ENCODE measurements at regions not wholly inside any gene's neighbourhood (a gene's known extent, or its start where the extent isn't known, plus 50 kb on each side); places are given as distances from the start of the nearest gene placed in this dataset.
"Not testable (repeated sequence)": the region's sequence is repeated elsewhere in the genome, so short reads cannot be mapped to it uniquely, and the experiment has no call there.

DNA sequence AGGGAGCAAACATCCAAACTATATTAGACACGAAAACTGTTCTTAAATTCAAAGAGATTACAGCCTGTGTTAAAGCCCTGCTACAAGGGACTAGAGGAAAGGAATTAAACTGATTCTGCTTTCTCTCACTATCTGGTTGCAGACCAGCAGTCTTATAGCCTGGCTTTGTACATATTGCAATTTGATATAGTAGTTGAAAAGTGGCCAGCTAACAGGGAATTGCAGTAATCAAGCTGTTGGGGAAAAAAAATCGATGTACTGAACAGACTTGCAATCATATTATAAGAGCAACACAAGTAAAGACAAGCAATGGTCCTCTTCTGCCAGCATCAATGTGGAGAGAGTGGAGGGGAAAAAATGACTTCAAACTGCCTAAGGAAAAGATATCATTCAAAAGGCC lies 364.4 kb upstream of the EPHA5 start:
- DNase-seq (ENCODE audit: low read depth in 2 of 2), result no peak

GRCh38 chr4:66034262-66034661 lies 364.0 kb upstream of the EPHA5 start:
- no peak for DNase-seq (ENCODE audit: low read depth in 2 of 2)

DNA sequence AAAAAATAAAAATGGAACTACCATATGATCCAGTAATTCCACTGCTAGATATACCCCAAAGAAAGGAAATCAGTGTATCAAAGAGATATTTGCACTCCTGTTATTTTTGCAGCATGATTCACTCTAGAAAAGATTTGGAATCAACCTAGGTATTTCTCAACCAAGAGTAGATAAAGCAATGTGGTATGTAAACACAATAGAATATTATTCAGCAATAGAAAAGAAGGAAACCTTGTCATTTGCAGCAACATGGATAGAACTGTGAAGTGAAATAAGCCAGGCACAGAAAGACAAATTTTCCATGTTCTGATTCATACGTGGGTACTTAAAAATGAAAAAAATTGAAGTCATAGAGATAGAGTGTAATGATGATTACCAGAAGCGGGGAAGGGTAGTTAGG lies 362.3 kb upstream of the EPHA5 start:
- DNase-seq (ENCODE audit: low read depth in 2 of 2), result no peak

DNA sequence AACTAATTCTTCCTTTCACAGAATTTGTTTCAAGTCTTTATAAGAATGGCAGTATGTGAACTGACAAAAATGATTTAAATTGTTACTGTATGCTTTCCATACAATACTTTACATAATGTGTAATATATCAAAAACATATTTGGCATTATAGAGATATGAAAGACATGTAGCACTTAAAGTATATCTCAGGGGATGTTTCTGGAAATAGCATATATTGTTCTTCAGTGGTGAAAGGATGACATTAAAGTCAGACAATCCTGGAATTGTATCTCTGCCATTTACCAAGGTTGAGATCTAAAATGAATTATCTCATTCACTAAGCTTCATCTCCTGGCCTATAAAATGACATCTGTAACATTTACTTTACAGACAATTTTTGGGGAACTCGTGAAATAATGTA lies 358.4 kb upstream of the EPHA5 start:
- DNase-seq (ENCODE audit: low read depth in 2 of 2), result no peak

DNA sequence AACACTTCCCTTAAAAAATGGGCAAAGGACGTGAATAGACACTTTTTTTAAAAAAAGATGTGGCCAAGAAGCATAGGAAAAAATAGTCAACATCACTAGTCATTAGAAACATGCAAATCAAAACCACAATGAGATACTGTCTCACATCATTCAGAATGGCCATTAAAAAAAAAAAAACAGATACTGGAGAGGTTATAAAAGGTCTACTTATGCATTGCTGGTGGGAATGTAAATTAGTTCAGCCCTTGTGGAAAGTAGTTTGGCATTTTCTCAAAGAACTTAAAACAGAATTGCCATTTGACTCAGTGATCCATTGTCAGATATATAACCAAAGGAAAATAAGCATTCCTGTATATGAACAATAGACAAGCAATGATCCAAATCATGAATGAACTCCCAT lies 352.8 kb upstream of the EPHA5 start:
- no peak for DNase-seq (ENCODE audit: low read depth in 2 of 2)

DNA sequence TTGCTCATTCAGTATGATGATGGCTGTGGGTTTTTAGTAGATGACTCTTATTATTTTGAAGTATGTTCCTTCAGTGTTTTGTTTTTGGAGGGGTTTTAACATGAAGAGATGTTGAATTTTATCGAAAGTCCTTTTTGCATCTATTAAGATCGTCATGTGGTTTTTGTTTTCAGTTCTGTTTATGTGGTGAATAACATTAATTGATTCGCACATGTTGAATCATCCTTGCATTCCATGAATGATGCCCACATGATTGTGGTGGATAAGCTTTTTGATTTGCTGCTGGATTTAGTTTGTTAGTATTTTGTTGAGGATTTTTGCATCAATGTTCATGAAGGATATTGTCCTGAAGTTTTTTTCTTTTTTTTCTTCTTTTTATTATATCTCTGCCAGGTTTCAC lies 347.4 kb upstream of the EPHA5 start:
- no peak for DNase-seq (ENCODE audit: low read depth in 2 of 2)

DNA sequence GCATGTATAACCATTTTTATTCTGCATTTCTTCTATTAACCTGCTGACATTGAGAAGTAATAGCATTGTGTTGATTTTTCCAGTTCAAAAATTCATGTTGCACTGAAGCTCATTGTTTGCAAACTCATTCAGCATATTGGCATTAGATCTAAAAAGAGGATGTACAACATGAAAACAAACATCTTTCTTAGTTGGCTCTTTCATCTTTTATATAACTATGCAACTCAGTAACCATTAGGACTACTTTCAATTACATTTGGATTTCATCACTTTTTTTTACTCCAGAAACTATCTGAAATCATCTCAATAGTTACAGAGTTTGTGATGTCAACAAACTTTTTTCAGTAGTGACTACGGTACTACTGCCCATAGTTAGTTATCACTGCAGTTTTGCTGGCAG lies 346.0 kb upstream of the EPHA5 start:
- DNase-seq (ENCODE audit: low read depth in 2 of 2), result no peak

GRCh38 chr4:66014146-66014765 lies 344.0 kb upstream of the EPHA5 start:
- DNase-seq (ENCODE audit: low read depth in 2 of 2), result no peak

GRCh38 chr4:66000510-66001117 lies 330.3 kb upstream of the EPHA5 start:
- DNase-seq (ENCODE audit: low read depth in 2 of 2), result no peak

GRCh38 chr4:65999518-65999871 lies 329.2 kb upstream of the EPHA5 start:
- DNase-seq (ENCODE audit: low read depth in 2 of 2), result no peak

- not testable (repeated sequence) for DNase-seq (ENCODE audit: low read depth in 2 of 2)
Observed at GRCh38 chr4:65998807-65999517, 328.7 kb upstream of the EPHA5 start.

DNA sequence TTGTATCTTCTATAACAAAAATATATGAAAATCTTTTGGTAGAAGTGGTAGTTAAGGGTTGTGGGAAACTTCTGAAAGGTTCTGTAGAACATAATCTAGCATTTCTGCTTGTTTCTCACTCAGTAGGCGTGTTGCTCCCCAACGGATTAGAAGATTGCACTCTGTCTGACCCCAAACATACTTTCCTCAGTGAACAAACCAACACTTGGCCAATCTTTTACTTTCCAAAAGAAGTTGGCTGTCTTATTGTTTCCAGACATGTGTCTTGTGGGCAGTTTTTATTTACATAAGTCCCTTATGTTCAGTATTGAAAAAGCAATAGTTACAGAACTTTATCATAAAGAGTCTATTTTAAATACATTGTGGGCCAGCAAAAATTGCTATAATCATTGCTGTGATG lies 312.8 kb upstream of the EPHA5 start:
- DNase-seq (ENCODE audit: low read depth in 2 of 2), result no peak

- DNase-seq (ENCODE audit: low read depth in 2 of 2), result no peak
Observed at GRCh38 chr4:65976287-65976686, 306.0 kb upstream of the EPHA5 start.

- DNase-seq (ENCODE audit: low read depth in 2 of 2), result no peak
Observed at GRCh38 chr4:65973186-65973585, 302.9 kb upstream of the EPHA5 start.

- DNase-seq (ENCODE audit: low read depth in 2 of 2), result no peak
Observed at GRCh38 chr4:65971686-65972085, 301.4 kb upstream of the EPHA5 start.

DNA sequence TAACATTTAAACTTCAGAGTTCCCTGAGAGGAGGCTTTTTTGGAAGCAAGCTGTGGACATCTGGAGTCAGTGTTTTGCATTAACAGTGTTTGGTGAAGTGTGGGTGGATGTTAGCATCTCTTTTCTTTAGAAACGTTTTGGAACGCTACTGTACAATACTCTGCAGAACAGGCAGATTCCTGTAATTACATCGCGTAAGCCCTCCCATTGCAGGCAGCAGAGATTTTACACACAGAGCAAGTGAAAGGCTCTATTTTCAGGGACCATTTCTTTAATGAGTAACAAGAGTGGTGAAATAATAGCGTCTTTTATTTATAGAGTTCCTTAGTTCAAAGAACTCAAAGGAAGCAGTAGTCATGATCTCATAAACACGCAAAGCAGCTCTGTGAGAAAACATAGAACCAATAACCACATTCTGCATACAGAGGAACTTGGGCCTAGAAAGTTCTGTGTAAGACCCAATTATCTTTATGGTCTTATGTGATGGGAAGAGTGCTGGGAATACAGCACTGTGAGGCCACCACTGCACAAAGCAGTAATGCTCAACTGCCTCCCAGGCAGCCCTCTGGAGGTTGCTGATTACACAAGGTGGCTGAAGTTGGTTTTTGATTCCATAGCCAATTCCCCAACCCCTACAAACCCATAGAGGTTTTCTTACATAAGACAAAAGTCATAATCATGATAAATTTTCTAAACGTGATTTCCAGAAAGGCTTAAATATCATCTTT lies 298.7 kb upstream of the EPHA5 start:
- DNase-seq (ENCODE audit: low read depth in 2 of 2), result no peak

- no peak for DNase-seq (ENCODE audit: low read depth in 2 of 2)
Observed at GRCh38 chr4:65960751-65961150, 290.5 kb upstream of the EPHA5 start.

DNA sequence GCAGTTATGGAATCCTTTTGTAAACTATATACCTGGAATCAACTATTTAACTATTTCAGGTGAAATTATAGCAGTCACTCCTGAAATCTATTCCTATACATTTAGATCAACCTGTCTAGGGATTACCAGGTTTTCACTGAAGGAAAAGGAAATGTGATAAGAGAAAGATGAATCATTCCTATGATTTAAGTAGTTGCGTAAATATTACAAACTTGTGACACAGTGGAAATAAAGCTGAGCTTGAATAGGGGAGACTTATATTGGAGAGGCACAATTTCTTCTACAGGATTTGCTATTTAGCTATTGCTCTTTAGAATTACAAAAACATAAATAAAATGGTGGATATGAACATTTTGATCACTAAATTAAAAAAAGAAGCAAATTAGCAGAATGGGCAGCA lies 284.1 kb upstream of the EPHA5 start:
- no peak for DNase-seq (ENCODE audit: low read depth in 2 of 2)

- no peak for DNase-seq (ENCODE audit: low read depth in 2 of 2)
Observed at GRCh38 chr4:65951177-65951576, 280.9 kb upstream of the EPHA5 start.

DNA sequence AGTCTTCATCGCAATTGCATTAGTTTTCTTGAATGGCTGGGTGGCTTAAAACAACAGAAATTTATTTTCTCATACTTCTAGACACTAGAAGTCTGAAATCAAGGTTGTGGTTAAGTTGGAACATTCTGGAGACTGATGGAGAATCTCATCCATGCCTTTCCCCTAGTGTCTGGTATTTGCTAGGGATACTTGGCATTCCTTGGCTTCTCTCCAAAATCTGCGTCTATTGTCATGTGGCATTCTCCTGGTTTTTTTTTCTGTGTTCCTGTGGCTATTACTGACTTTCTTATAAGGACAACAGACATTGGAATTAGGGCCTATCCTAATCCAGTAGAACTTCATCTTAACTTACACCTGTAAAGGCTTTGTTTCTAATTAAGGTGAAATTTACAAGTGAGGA lies 272.8 kb upstream of the EPHA5 start:
- DNase-seq (ENCODE audit: low read depth in 2 of 2), result no peak

GRCh38 chr4:65924843-65925242 lies 254.6 kb upstream of the EPHA5 start:
- no peak for DNase-seq (ENCODE audit: low read depth in 2 of 2)

- no peak for DNase-seq (ENCODE audit: low read depth in 2 of 2)
Observed at GRCh38 chr4:65923616-65924015, 253.3 kb upstream of the EPHA5 start.

- DNase-seq (ENCODE audit: low read depth in 2 of 2), result no peak
Observed at GRCh38 chr4:65921180-65921579, 250.9 kb upstream of the EPHA5 start.

Measured in activated CD8-positive, alpha-beta memory T cell treated with anti-CD3 and anti-CD28 coated beads for 4 hours (primary cell).